Stimulated activated CD8-positive, alpha-beta memory T cell treated with anti-CD3 and anti-CD28 coated beads, Interleukin-12 subunit alpha, Interleukin-12 subunit beta, amount 100 ng/mL, for 24 hours (primary cell): ENCODE measurements at regions not wholly inside any gene's neighbourhood (a gene's known extent, or its start where the extent isn't known, plus 50 kb on each side); places are given as distances from the start of the nearest gene placed in this dataset.
"Not testable (repeated sequence)": the region's sequence is repeated elsewhere in the genome, so short reads cannot be mapped to it uniquely, and the experiment has no call there.

Experiments used
- DNase-seq: peaks from one replicate; pipeline ENCODE4 v3.0.0-alpha.2; 2020; ENCODE audit errors: extremely low read depth

- no peak for DNase-seq
These were observed 207.7 kb upstream of the AHR start for GRCh38 chr7:17090751-17091150.

GRCh38 chr7:17093461-17093860, 205.0 kb upstream of the AHR start:
- DNase-seq, result no peak

DNA sequence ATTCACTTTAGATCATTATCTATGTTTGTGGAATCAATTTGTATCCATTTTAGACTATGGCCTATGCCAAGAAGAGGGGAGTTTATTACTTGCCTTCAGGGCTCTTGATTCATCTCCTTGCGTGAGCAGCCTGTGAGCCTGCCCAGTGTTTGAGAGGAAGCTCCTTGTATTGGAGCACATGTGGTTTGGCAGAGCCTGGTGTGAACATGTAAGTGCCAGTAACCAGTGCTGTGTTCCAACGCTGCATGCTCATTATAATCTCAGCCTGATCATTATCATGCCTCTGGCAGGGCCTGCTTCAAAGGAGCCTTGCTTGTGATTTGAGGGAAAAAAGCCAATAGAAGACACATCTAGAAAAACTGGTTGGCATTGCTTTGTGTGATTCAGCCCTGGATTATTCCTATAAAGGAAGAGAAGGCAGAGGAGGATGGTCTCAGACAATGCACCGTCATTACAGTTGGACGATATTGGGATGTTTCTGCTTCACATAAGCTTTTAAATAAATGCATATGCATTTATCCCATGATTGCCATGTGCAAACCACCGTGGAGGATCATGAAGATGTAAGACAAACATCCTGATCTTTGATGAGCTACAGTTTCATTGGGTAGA, 203.4 kb upstream of the AHR start:
- no peak for DNase-seq

GRCh38 chr7:17095931-17096330, 202.5 kb upstream of the AHR start:
- DNase-seq, result no peak

DNA sequence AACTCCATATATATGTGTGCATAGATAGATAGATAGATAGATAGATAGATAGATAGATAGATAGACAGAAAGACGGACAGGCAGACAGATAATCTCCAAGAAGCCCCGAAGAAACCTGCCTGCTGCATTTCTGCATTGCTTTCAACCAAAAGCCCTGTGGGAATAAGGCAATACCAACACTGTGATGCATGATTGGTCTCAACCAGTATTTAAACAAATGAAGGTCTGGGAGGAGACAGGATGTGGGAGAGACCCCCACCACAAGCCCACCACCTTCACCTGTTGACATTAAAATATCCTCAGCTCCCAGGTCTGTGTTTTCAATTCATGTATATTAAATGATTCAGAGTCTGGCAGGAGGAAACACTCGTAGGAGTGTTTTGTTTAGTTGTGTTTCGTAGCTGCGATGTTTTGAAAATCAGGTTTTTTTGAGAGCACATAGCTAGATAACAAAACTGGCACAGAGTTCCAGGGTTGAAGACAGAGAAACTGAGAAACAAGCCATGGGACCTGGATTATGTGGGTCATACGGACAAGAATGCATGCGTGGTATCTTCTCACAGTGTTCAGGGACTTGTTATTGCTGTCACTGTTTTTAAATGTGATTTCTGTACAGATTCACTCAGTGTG, 200.7 kb upstream of the AHR start:
- DNase-seq, result no peak

GRCh38 chr7:17098515-17098914, 199.9 kb upstream of the AHR start:
- no peak for DNase-seq

DNA sequence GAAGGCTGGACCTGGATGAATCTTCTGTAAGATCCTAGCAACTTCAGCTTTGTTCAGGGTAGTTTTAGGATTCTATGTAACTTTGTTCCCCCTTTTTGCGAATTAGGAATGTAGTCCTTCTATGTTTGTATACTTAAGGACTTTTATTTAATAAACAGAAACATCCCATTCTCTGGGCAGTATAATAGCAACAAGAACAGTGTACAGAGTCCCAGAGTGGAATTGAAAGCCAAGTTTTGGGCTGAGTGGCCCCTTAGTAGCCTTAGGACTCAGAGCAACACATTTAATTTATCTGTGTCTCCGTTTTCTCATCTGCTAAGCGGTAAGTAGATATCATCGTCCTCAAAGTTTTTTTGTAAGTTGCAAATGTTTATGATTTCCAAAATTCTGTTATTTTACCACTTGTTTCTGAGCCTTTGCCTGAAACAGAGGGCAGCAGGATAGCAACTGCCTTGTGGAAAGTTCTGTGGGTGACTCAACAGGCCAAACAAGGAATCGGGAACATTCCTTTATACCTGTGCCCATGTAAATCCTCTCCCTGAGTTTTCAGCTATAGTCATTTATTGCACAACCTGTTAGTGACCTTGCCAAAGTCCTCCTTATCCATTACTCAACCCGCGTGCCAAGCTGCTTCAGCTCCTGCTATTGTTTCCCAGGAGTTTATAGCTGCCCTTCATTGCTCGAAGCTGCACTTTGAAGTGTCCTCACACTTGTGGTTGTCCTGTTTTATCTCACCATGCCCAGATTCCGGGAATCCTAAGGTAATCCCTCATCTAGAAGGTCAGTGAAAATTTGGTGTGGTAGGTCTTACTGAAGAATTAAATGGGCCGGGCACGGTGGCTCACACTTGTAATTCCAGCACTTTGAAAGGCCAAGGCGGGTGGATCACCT, 199.1 kb upstream of the AHR start:
- DNase-seq, result no peak

DNA sequence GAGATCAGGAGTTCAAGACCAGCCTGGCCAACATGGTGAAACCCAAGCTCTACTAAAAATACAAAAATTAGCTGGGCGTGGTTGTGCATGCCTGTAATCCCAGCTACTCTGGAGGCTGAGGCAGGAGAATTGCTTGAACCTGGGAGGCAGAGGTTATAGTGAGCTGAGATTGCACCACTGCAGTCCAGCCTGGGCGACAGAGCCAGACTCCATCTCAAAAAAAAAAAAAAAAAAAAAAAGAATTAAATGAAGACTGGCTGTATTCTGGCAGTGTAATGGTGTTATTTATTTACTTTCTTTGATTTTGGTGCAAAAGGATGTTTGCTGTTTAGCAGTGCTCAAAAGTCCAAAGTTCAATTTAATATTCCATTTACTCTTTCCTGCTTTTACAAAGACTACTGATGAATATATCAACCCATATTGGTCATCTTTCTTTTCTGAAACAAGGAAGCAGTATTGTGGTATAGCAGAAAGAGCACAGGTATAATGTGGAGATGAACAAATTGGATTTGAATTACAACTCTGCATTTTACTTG, 198.4 kb upstream of the AHR start:
- DNase-seq, result not testable (repeated sequence)

- DNase-seq, result no peak
These were observed 197.2 kb upstream of the AHR start for GRCh38 chr7:17101207-17101696.

- DNase-seq, result no peak
These were observed 195.3 kb upstream of the AHR start for GRCh38 chr7:17103170-17103569.

DNA sequence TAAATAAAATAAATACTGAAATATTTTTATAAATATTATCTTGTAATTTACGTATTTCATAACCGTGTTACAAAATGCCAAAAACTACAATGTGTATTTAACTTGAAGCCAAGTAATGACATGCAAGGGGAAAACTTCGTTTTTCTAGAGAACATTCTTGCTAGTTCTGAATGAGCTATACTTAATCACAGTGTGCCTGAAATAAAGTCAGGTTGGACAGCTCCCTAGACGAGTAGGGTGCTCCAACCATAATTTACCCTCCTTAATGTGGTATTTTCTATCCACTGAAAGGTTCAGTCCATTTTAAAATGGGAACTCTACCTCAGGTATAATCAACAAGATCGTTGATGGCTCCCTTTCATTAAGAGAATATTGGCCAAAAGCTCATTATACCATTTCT, 194.5 kb upstream of the AHR start:
- DNase-seq, result no peak

DNA sequence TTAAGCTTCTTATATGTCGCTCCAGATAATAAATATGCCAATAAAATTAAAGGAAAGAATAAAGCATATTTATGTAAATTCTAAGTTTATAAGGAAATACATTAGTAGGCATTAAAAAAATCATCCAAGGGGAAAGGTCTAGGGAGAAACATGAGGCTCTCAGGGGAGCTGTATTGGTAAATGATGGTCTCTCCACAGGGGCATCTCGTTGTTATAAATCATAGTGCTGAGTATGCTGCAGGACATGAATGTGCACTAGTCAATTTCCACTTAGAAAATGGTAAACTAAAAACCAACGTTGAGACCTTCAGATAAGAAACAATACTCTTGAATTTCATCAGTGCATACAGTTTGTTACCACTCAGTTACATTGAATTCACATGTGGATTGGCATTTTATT, 194.0 kb upstream of the AHR start:
- no peak for DNase-seq

DNA sequence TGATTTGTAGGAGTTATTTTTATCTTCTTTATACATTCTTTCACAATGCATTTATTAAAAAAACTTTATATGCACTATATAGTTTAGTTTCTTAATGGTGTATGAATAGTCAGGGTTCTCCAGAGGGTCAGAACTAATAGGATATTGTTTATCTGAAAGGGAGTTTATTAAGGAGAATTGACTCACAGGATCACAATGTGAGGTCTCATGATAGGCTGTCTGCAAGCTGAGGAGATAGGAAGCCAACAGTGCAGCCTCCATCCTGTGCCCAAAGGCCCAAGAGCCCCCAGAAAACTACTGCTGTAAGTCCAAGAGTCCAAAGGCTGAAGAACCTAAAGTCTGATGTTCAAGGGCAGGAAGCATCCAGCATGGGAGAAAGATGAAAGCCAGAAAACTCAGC, 192.8 kb upstream of the AHR start:
- DNase-seq, result no peak

- DNase-seq, result no peak
These were observed 190.3 kb upstream of the AHR start for GRCh38 chr7:17108049-17108584.

GRCh38 chr7:17109020-17109419, 189.4 kb upstream of the AHR start:
- no peak for DNase-seq

GRCh38 chr7:17113770-17114169, 184.7 kb upstream of the AHR start:
- DNase-seq, result not testable (repeated sequence)

DNA sequence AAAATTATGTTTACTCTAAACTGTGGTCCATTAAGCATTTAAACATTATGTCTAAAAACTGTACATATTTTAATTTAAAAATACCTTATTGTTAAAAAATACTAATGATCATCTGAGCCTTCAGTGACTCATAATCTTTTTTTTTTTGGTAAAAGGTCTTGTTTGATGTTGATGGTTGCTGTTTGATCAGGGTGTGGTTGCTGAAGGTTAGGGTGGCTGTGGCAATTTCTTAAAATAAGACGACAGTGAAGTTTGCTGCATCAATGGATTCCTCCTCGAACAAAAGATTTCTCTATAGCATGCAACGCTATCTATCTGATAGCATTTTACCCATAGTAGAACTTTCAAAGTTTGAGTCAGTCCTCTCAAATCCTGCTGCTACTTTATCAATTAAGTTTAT, 180.0 kb upstream of the AHR start:
- no peak for DNase-seq

GRCh38 chr7:17120756-17121155, 177.7 kb upstream of the AHR start:
- DNase-seq, result no peak

DNA sequence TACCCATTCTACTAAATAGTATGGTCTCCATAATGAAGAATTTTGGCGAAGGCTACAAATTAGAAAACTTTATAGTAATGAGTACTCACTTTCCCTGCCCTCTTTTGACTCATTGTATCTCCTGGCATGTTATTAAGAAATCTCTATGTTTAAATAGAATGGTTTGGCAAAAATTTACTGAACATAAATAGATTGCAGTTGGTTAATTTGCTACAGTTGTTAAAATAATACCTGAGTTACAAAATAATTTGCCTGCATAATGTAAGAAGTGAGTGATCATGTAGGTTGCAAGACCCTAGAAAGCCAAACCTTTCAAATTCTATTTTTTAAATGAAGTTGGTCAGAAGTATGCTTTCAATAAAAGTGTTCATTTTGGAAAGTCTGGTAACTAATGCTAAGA, 176.8 kb upstream of the AHR start:
- no peak for DNase-seq

GRCh38 chr7:17123020-17123419, 175.4 kb upstream of the AHR start:
- no peak for DNase-seq

DNA sequence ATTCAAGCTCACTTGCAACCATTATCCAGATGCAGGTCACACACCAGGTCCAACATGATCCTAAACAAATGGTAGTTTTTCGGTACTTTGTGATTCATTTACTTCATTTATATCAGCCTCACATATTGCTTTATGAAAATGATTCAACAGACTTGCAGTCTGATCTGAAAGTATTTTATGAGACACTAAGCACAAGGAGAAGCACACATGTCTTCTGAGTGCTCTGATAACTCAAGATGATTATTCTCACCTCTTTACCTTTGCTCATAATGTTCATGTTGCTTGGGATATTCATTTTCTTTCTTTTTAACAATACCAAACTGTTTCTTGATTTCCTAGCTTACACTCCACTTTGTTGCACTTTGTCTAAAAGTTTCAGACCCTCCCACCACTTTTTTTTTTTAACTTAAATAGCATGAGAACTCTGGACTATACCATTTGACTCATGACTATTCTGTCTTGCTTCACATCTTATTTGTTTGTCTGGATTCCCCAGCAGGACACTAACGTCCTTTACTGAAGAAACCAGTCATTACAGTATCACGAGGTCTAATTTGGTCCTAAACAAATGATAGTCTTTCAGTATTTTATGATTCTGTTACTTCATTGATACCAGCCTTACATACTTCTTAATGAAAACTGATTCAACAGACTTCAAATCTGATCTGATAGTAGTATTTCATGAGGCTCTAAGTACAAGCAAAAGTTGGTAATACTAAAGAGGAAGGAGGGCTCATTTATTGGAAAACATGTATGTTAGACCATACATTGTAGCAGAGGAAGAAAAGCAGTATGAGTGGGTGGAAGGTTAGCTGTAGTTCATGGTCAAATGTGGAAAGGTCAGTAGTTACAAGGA, 171.8 kb upstream of the AHR start:
- DNase-seq, result no peak
